ENCODE measurements at regions not wholly inside any gene's neighbourhood (a gene's known extent, or its start where the extent isn't known, plus 50 kb on each side); places are given as distances from the start of the nearest gene placed in this dataset.
A peak's percentile ranks its signal among the peaks of the same experiment; 100 is the strongest.

DNA sequence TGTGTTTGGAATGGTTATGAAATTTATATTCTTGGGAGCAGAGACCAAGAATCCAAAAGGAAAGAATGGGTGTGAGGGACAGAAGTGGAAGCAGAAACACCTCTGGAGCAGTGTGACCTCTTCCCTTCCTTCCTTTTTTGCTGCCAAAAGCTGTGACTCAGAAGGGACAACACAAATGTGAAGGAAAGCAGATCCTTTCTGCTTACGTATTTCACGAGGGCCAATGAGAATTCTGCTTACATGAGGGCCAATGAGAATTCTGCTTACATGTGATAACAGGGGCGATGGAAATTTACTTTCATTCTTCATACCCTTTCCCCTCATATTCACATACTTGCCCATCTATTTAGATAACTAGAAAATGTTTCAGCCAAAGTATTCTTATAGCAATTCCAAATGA, 404.6 kb downstream of the PRDM5 start:
- no peaks in the 10 kb centered on the region for H4K20me1 ChIP-seq (ENCODE audit: control insufficient read depth, insufficient read depth, insufficient read length)
- H3K27ac Mint-ChIP-seq: no peak overlapping the region
- H2BK12ac ChIP-seq (ENCODE audit: insufficient read length, low read depth, low read length): no peak overlapping the region
- H3T11ph ChIP-seq (ENCODE audit: low read length): no peak overlapping the region
- H2BK20ac ChIP-seq (ENCODE audit: low read depth, low read length, poor library complexity, severe bottlenecking): no peak overlapping the region
- no peak overlapping the region for H3K18ac ChIP-seq (ENCODE audit: insufficient read length, low read depth, low read length)
- H3K27ac ChIP-seq (ENCODE audit: insufficient read length, low read depth, low read length): no peak overlapping the region
- H2BK15ac ChIP-seq (ENCODE audit: low read depth, low read length): no peak overlapping the region
- no peak overlapping the region for H4K5ac ChIP-seq (ENCODE audit: insufficient read length, low read depth, low read length)
- no CpG with 5 or more reads among the region's 3 CpGs for WGBS (ENCODE audit: extremely low coverage, insufficient read length, low lambda C conversion rate)
- DNase-seq: peak; percentile 34
- no peak overlapping the region for H2BK5ac ChIP-seq (ENCODE audit: insufficient read length, low read length)
- peak overlapping the region; percentile 90 for H2AFZ ChIP-seq (ENCODE audit: low read length)
- H3K23ac ChIP-seq (ENCODE audit: insufficient read length, low read depth, low read length): no peak overlapping the region
- H3K4me3 Mint-ChIP-seq: no peak overlapping the region
- H3K23me2 ChIP-seq (ENCODE audit: insufficient read length, low read depth, low read length, poor library complexity, severe bottlenecking): no peaks in the 10 kb centered on the region
- peaks cover 6 to 12% (median 10%) of the 10 kb centered on the region in 3 experiments; a peak in 5 of 7 replicates for H3K36me3 Mint-ChIP-seq (ENCODE audit: insufficient read depth in 1 of 3, low read depth in 3 of 3)
- H2AK5ac ChIP-seq (ENCODE audit: insufficient read length, low read length): no peak overlapping the region
- H3K4me2 ChIP-seq (ENCODE audit: insufficient read depth, insufficient read length, low read length): no peak overlapping the region
- H3K4ac ChIP-seq (ENCODE audit: low read depth, low read length): no peak overlapping the region
- H3K27me3 ChIP-seq (ENCODE audit: insufficient read depth, low read length): no peaks in the 10 kb centered on the region
- no peak overlapping the region for H4K8ac ChIP-seq (replicated peaks; ENCODE audit: insufficient read length, low read depth, low read length)
- H3K79me1 ChIP-seq (ENCODE audit: insufficient read depth, low read depth, low read length, poor library complexity, severe bottlenecking): no peaks in the 10 kb centered on the region
- no peak overlapping the region for H3K14ac ChIP-seq (ENCODE audit: insufficient read depth, low read length)
- no peaks in the 10 kb centered on the region for H3K27me3 Mint-ChIP-seq (ENCODE audit: low read depth)
- no peak for TF ChIP-seq CTCF (conservative IDR thresholded peaks at IDR 0.05)
- H3K4me1 ChIP-seq (ENCODE audit: insufficient read depth, low read length): peaks cover 3% of the 10 kb centered on the region
- H3K9me3 Mint-ChIP-seq: peaks cover 7 to 14% of the 10 kb centered on the region in 2 experiments
- no peak overlapping the region for H3K9ac ChIP-seq (ENCODE audit: extremely low read depth, insufficient read length, low read length)
- no peak overlapping the region for H3K56ac ChIP-seq (ENCODE audit: insufficient read length, low read depth, low read length)
- peaks cover 20 to 23% of the 10 kb centered on the region in 2 experiments for H3K4me1 Mint-ChIP-seq
- no peak overlapping the region for H2BK120ac ChIP-seq (ENCODE audit: low read depth, low read length, poor library complexity, severe bottlenecking)
- H3K9me3 ChIP-seq (ENCODE audit: control insufficient read depth, low read depth, low read length): no peaks in the 10 kb centered on the region
- H3K79me2 ChIP-seq (ENCODE audit: insufficient read depth, low read length): no peaks in the 10 kb centered on the region
- H4K91ac ChIP-seq (ENCODE audit: insufficient read length, low read depth, low read length): no peak overlapping the region

All from H9 (cell line).